ENCODE measurements at regions not wholly inside any gene's neighbourhood (a gene's known extent, or its start where the extent isn't known, plus 50 kb on each side); places are given as distances from the start of the nearest gene placed in this dataset.

GRCh38 chr7:18305866-18306265, 189.7 kb upstream of the HDAC9 start:
- Mint-ChIP-seq H3K4me3 (ENCODE audit: unreplicated experiment) (no peak overlapping the region), H3K4me1 (ENCODE audit: low read depth, unreplicated experiment) (no peaks in the 10 kb centered on the region), H3K36me3 (ENCODE audit: low read depth, unreplicated experiment) (no peaks in the 10 kb centered on the region), H3K27me3 (ENCODE audit: low read depth, unreplicated experiment) (no peaks in the 10 kb centered on the region), H3K27ac (ENCODE audit: unreplicated experiment) (no peak overlapping the region), H3K9me3 (ENCODE audit: unreplicated experiment) (no peaks in the 10 kb centered on the region)
- Histone ChIP-seq H3K79me2 (ENCODE audit: insufficient read depth, low read length) (no peaks in the 10 kb centered on the region), H3K4me2 (ENCODE audit: low read length) (no peak overlapping the region), H3K9me3 (ENCODE audit: insufficient read depth, low read depth, low read length) (no peaks in the 10 kb centered on the region), H3K36me3 (ENCODE audit: insufficient read depth, low read length) (no peaks in the 10 kb centered on the region), H3K4me3 (ENCODE audit: insufficient read depth, low read depth, low read length) (no peak overlapping the region), H3K4me1 (ENCODE audit: insufficient read depth, low read length) (no peaks in the 10 kb centered on the region), H3K27ac (ENCODE audit: low read depth, low read length) (no peak overlapping the region), H3K27me3 (ENCODE audit: insufficient read depth, low read length) (no peaks in the 10 kb centered on the region), H4K20me1 (ENCODE audit: insufficient read depth, low read length) (no peaks in the 10 kb centered on the region), H2AFZ (ENCODE audit: low read depth, low read length) (no peak overlapping the region), H3K9ac (ENCODE audit: low read length) (no peak overlapping the region)
- FAIRE-seq = no peak
- DNase-seq (ENCODE audit: low read depth) = peak; percentile 29
- no peak for TF ChIP-seq EZH2 (IDR thresholded peaks at IDR 0.05; ENCODE audit: insufficient read depth, low read length)
- TF ChIP-seq, protein P1, sequence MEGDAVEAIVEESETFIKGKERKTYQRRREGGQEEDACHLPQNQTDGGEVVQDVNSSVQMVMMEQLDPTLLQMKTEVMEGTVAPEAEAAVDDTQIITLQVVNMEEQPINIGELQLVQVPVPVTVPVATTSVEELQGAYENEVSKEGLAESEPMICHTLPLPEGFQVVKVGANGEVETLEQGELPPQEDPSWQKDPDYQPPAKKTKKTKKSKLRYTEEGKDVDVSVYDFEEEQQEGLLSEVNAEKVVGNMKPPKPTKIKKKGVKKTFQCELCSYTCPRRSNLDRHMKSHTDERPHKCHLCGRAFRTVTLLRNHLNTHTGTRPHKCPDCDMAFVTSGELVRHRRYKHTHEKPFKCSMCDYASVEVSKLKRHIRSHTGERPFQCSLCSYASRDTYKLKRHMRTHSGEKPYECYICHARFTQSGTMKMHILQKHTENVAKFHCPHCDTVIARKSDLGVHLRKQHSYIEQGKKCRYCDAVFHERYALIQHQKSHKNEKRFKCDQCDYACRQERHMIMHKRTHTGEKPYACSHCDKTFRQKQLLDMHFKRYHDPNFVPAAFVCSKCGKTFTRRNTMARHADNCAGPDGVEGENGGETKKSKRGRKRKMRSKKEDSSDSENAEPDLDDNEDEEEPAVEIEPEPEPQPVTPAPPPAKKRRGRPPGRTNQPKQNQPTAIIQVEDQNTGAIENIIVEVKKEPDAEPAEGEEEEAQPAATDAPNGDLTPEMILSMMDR (IDR thresholded peaks at IDR 0.05; ENCODE audit: insufficient read depth, low read depth, low read length) = no peak

DNA sequence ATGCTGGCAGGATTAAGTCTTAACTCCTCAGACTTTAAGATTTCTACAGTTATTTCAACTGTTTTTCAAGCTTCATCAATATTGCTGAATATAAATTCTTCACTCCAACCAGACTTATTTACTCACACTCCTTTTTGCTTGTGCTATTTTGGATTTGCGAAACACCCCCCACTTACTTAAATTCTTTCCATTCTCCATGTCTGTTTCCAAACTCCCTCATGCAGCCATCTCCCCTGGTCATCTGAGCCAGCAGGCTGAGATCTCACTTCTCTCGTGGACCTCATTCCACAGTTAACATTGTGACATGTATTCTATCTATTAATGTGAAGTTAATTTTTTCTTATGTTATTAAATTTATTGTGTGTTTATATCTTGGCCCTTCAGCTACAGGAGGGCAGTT, 188.9 kb upstream of the HDAC9 start:
- H3K27me3 ChIP-seq (ENCODE audit: insufficient read depth, low read length) = no peaks in the 10 kb centered on the region
- no peak overlapping the region for H3K4me2 ChIP-seq (ENCODE audit: low read length)
- FAIRE-seq = no peak
- H3K4me3 ChIP-seq (ENCODE audit: insufficient read depth, low read depth, low read length) = no peak overlapping the region
- no peaks in the 10 kb centered on the region for H3K9me3 Mint-ChIP-seq (ENCODE audit: unreplicated experiment)
- H3K36me3 Mint-ChIP-seq (ENCODE audit: low read depth, unreplicated experiment) = no peaks in the 10 kb centered on the region
- no peaks in the 10 kb centered on the region for H3K9me3 ChIP-seq (ENCODE audit: insufficient read depth, low read depth, low read length)
- H3K36me3 ChIP-seq (ENCODE audit: insufficient read depth, low read length) = no peaks in the 10 kb centered on the region
- DNase-seq (ENCODE audit: low read depth) = no peak
- no peak overlapping the region for H2AFZ ChIP-seq (ENCODE audit: low read depth, low read length)
- no peaks in the 10 kb centered on the region for H4K20me1 ChIP-seq (ENCODE audit: insufficient read depth, low read length)
- H3K4me3 Mint-ChIP-seq (ENCODE audit: unreplicated experiment) = no peak overlapping the region
- no peaks in the 10 kb centered on the region for H3K79me2 ChIP-seq (ENCODE audit: insufficient read depth, low read length)
- no peak overlapping the region for H3K9ac ChIP-seq (ENCODE audit: low read length)
- TF ChIP-seq, protein P1 (IDR thresholded peaks at IDR 0.05; ENCODE audit: insufficient read depth, low read depth, low read length) = no peak
- TF ChIP-seq EZH2 (IDR thresholded peaks at IDR 0.05; ENCODE audit: insufficient read depth, low read length) = no peak
- no peaks in the 10 kb centered on the region for H3K4me1 Mint-ChIP-seq (ENCODE audit: low read depth, unreplicated experiment)
- no peak overlapping the region for H3K27ac Mint-ChIP-seq (ENCODE audit: unreplicated experiment)
- H3K27ac ChIP-seq (ENCODE audit: low read depth, low read length) = no peak overlapping the region
- H3K27me3 Mint-ChIP-seq (ENCODE audit: low read depth, unreplicated experiment) = no peaks in the 10 kb centered on the region
- no peaks in the 10 kb centered on the region for H3K4me1 ChIP-seq (ENCODE audit: insufficient read depth, low read length)

DNA sequence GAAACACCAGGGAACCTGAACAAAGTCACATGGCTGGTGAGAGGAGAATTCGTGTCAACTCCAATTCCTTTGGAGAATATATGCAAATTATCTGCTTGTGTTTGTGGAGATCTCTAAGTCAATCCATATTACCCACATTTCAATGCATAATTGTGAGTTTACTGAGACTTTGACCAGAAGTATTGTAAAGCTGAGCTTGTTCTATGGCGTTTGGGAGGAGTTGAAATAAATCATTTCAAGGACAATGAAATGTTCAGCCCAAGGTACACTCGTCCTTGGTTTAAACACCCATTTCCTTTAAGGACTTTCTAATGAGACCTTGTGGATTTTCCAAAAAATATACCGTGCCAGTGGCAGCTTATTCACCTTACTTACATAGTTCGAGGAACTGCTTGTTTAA, 186.6 kb upstream of the HDAC9 start:
- Histone ChIP-seq H3K4me2 (ENCODE audit: low read length) (no peak overlapping the region), H3K9me3 (ENCODE audit: insufficient read depth, low read depth, low read length) (no peaks in the 10 kb centered on the region), H3K4me1 (ENCODE audit: insufficient read depth, low read length) (no peaks in the 10 kb centered on the region), H3K79me2 (ENCODE audit: insufficient read depth, low read length) (no peaks in the 10 kb centered on the region), H3K4me3 (ENCODE audit: insufficient read depth, low read depth, low read length) (no peak overlapping the region), H3K27ac (ENCODE audit: low read depth, low read length) (no peak overlapping the region), H2AFZ (ENCODE audit: low read depth, low read length) (no peak overlapping the region), H4K20me1 (ENCODE audit: insufficient read depth, low read length) (no peaks in the 10 kb centered on the region), H3K27me3 (ENCODE audit: insufficient read depth, low read length) (no peaks in the 10 kb centered on the region), H3K36me3 (ENCODE audit: insufficient read depth, low read length) (no peaks in the 10 kb centered on the region), H3K9ac (ENCODE audit: low read length) (no peak overlapping the region)
- no peak overlapping the region for H3K4me3 Mint-ChIP-seq (ENCODE audit: unreplicated experiment)
- FAIRE-seq (no peak), DNase-seq (ENCODE audit: low read depth) (no peak)
- TF ChIP-seq EZH2 (IDR thresholded peaks at IDR 0.05; ENCODE audit: insufficient read depth, low read length) = no peak
- TF ChIP-seq, protein P1 (IDR thresholded peaks at IDR 0.05; ENCODE audit: insufficient read depth, low read depth, low read length) = no peak
- no peaks in the 10 kb centered on the region for H3K4me1 Mint-ChIP-seq (ENCODE audit: low read depth, unreplicated experiment)
- H3K27ac Mint-ChIP-seq (ENCODE audit: unreplicated experiment) = no peak overlapping the region
- no peaks in the 10 kb centered on the region for H3K36me3 Mint-ChIP-seq (ENCODE audit: low read depth, unreplicated experiment)
- no peaks in the 10 kb centered on the region for H3K27me3 Mint-ChIP-seq (ENCODE audit: low read depth, unreplicated experiment)
- H3K9me3 Mint-ChIP-seq (ENCODE audit: unreplicated experiment) = no peaks in the 10 kb centered on the region

All from astrocyte (in vitro differentiated cells and primary cell).